Uterus (tissue), 3 donors: ENCODE measurements at regions not wholly inside any gene's neighbourhood (a gene's known extent, or its start where the extent isn't known, plus 50 kb on each side); places are given as distances from the start of the nearest gene placed in this dataset.

ENCODE experiments used
- DNase-seq, 2 donors: peaks; one replicate each; pipeline ENCODE4 v3.0.0-alpha.2; 2019 to 2020
- H3K27ac ChIP-seq, 2 donors: fragments of 200-600 bp; sonication (generic); 1 replicate in 1 of 2; 2 replicates in 1 of 2; pipeline ENCODE4 v1.5.1; 2016 to 2018
- H3K27me3 ChIP-seq, 2 donors: fragments of 200-600 bp; sonication (generic); one replicate each; pipeline ENCODE4 v1.5.1; 2018 to 2019; ENCODE audit warnings: control low read depth in 1 of 2
- H3K36me3 ChIP-seq, 2 donors: fragments of 200-600 bp; sonication (generic); one replicate each; pipeline ENCODE4 v1.5.1; 2019; ENCODE audit warnings: control low read depth in 1 of 2
- H3K4me1 ChIP-seq, 2 donors: fragments of 200-600 bp; sonication (generic); one replicate each; pipeline ENCODE4 v1.5.1; 2018 to 2019; ENCODE audit warnings: control low read depth in 1 of 2
- H3K4me3 ChIP-seq, 2 donors: fragments of 200-600 bp; sonication (generic); 1 replicate in 1 of 2; 2 replicates in 1 of 2; pipeline ENCODE4 v1.5.1; 2018 to 2019; ENCODE audit warnings: mild to moderate bottlenecking in 1 of 2
- H3K9me3 ChIP-seq, 2 donors: fragments of 200-600 bp; sonication (generic); one replicate each; pipeline ENCODE4 v1.5.1; 2019; ENCODE audit warnings: control low read depth in 1 of 2
- POLR2A ChIP-seq, 2 donors: fragments of 450-650 bp; IDR thresholded peaks; one replicate each; pipeline ENCODE4 v1.6.1; 2016; ENCODE audit warnings: antibody characterized with exemption in 2 of 2, mild to moderate bottlenecking in 1 of 2, moderate library complexity in 1 of 2
- intact Hi-C: fragments of 100-400 bp; cut with DNase I; formaldehyde crosslinking; loops from one replicate; pipeline ENCODE4 v1.15.1; 2023; ENCODE audit warnings: low total_unique reads
- TF ChIP-seq, protein P1 (sequence below), 4 experiments: fragments of 200-600 bp in 2 of 4; fragments of 450-650 bp in 2 of 4; sonication (generic) in 2 of 4; IDR thresholded peaks; one replicate each; pipeline ENCODE4 v1.5.1; 2016 to 2019; ENCODE audit warnings: antibody characterized with exemption in 4 of 4, mild to moderate bottlenecking in 2 of 4, moderate library complexity in 1 of 4
- donor health status: DM: yes; HTN: yes; CAD: no.

- H3K27me3 ChIP-seq: no peaks in the 10 kb centered on the region
- no peak overlapping the region for H3K27ac ChIP-seq
- intact Hi-C loops: no loop called here
- no peak for DNase-seq
- H3K4me3 ChIP-seq: no peak overlapping the region
- no peaks in the 10 kb centered on the region for H3K36me3 ChIP-seq
- H3K9me3 ChIP-seq: no peaks in the 10 kb centered on the region
- TF ChIP-seq, protein P1, sequence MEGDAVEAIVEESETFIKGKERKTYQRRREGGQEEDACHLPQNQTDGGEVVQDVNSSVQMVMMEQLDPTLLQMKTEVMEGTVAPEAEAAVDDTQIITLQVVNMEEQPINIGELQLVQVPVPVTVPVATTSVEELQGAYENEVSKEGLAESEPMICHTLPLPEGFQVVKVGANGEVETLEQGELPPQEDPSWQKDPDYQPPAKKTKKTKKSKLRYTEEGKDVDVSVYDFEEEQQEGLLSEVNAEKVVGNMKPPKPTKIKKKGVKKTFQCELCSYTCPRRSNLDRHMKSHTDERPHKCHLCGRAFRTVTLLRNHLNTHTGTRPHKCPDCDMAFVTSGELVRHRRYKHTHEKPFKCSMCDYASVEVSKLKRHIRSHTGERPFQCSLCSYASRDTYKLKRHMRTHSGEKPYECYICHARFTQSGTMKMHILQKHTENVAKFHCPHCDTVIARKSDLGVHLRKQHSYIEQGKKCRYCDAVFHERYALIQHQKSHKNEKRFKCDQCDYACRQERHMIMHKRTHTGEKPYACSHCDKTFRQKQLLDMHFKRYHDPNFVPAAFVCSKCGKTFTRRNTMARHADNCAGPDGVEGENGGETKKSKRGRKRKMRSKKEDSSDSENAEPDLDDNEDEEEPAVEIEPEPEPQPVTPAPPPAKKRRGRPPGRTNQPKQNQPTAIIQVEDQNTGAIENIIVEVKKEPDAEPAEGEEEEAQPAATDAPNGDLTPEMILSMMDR (IDR thresholded peaks at IDR 0.05): no peak
- TF ChIP-seq POLR2A (IDR thresholded peaks at IDR 0.05): no peak
- no peaks in the 10 kb centered on the region for H3K4me1 ChIP-seq
Observed at GRCh38 chr19:27752530-27753184, 1460.3 kb downstream of the UQCRFS1 start.

GRCh38 chr19:27751044-27751391, 1461.9 kb downstream of the UQCRFS1 start:
- Histone ChIP-seq H3K36me3 (no peaks in the 10 kb centered on the region), H3K27me3 (no peaks in the 10 kb centered on the region), H3K27ac (no peak overlapping the region), H3K9me3 (no peaks in the 10 kb centered on the region), H3K4me3 (no peak overlapping the region), H3K4me1 (no peaks in the 10 kb centered on the region)
- intact Hi-C loops: no loop called here
- DNase-seq: peak in 1 of 2 donors; percentile 2
- no peak for TF ChIP-seq POLR2A (IDR thresholded peaks at IDR 0.05)
- TF ChIP-seq, protein P1 (IDR thresholded peaks at IDR 0.05): no peak

DNA sequence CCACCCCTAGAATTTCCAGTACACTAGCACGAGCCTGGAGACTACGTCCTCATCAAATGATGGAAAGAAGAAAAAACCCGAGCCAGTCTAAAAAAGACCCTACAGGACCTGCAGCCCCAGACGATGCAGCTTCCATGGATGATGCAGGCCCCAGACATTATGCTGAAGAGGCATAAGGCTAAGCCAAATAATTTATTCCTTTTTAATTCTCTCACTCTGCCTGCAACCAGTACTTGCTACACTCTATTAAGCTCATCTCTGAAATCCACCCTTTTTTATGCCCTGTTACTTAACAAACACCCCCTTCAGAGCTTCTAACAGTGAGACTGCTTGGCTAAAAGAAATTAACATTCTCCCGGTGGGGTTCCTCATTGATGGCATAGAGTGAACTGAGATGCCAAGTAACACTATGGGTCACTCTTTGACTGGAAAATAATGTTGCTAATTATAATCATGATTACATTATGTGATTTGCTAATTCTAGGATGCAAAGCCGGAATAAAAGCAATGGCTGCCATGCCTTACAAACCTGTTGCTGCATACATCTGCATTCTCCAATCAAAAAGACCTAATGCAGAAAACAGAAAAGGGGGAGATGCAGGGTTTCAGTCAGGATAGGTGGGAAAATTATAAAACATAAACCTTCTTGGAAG, 1462.4 kb downstream of the UQCRFS1 start:
- no peak for DNase-seq
- intact Hi-C loops: no loop called here

DNA sequence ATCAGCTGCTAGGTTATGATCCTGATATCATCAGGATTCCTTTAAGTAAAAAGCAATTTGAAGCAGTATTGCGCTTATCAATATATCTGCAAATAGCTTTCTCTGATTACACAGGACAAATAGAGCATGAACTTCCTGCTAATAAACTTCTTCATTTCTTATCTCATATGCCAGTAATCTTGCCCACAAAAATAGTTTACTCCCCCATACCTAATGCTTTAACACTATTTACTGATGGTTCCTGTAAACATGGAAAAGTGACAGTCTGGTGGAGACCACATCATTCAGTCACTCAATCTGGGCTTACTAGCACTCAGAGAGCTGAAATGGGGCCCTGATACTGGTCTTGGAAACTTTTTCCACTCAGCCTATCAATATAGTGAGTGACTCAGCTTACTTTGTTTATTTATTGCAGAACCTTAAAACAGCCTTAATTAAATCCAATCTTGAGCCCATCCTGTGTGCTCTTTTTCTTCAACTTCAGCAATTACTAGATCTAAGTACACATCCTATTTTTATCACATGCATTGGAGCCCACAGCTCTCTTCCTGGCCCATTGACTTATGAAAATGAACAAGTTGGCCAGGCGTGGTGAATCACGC, 1464.3 kb downstream of the UQCRFS1 start:
- Histone ChIP-seq H3K4me1 (no peaks in the 10 kb centered on the region), H3K27ac (no peak overlapping the region), H3K4me3 (no peak overlapping the region), H3K36me3 (no peaks in the 10 kb centered on the region), H3K9me3 (no peaks in the 10 kb centered on the region), H3K27me3 (no peaks in the 10 kb centered on the region)
- intact Hi-C loops: no loop called here
- TF ChIP-seq, protein P1 (IDR thresholded peaks at IDR 0.05): no peak
- TF ChIP-seq POLR2A (IDR thresholded peaks at IDR 0.05): no peak
- DNase-seq: no peak

More for the DNA sequence above, 1462.4 kb downstream of the UQCRFS1 start:
- Histone ChIP-seq H3K27me3 (no peaks in the 10 kb centered on the region), H3K27ac (no peak overlapping the region), H3K4me1 (no peaks in the 10 kb centered on the region), H3K36me3 (no peaks in the 10 kb centered on the region), H3K4me3 (no peak overlapping the region), H3K9me3 (no peaks in the 10 kb centered on the region)
- TF ChIP-seq, protein P1 (IDR thresholded peaks at IDR 0.05): no peak
- no peak for TF ChIP-seq POLR2A (IDR thresholded peaks at IDR 0.05)

DNA sequence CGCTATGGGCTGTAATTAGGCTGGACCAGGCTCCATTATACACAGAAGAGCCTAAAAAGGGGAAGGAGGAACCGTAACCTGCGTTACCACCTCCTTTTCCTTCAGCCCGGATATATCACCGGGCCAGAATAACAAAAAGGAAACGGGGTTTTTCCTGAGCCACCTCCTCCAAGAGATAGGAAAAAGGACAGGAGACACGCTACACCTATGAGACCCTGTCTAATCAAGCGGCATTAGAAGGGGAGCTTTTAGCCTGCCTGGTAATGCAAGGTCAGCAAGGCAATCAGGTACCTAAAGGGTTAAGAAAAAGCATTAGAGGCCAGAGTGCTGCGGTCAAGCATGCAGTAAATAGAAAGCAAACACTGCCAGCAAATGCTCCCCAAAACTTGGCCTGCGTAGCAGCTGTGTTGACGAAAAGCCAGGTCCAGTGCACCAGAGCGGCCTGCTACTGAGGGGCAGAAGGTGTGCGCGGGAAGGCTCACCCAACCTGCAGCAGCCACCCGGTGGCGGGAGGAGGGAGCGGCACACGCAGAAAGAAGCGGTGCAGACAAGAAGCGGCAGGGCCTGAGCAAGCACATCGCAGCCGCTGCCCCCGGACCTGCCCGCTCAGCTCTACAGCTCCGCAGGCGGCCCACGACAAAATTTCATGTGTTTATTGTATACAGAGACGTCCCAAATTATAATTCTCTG, 1466.1 kb downstream of the UQCRFS1 start:
- intact Hi-C loops: no loop called here
- H3K4me3 ChIP-seq: peak overlapping the region in 1 of 2 donors; percentile 23
- no peaks in the 10 kb centered on the region for H3K9me3 ChIP-seq
- H3K4me1 ChIP-seq: no peaks in the 10 kb centered on the region
- no peak for TF ChIP-seq POLR2A (IDR thresholded peaks at IDR 0.05)
- TF ChIP-seq, protein P1 (IDR thresholded peaks at IDR 0.05): no peak
- H3K36me3 ChIP-seq: no peaks in the 10 kb centered on the region
- H3K27me3 ChIP-seq: no peaks in the 10 kb centered on the region
- DNase-seq: peak in 1 of 2 donors; percentile 16
- no peak overlapping the region for H3K27ac ChIP-seq
